ENCODE measurements at regions not wholly inside any gene's neighbourhood (a gene's known extent, or its start where the extent isn't known, plus 50 kb on each side); places are given as distances from the start of the nearest gene placed in this dataset.

DNA sequence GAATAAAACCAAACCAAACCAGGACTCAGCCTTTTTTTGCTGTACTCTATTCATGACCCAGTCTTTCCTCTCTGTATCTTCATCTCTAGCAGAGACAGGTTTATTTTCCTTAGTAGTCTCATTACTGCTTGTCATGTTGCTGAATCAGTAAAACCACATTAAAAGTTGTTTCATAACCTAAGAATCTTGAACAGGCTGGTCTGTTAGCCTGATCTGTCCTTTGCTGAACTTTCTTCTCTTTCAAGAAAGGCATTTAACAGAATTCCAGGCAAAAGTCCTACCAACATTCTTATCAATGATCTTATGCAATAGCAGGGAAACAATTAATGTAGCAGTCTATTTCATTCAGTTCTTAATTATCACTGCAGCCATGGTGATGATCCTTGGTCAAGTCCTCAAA, 197.7 kb downstream of the CASP12 start:
- Histone ChIP-seq H3K4me3 (no peak overlapping the region), H3K27ac (ENCODE audit: extremely low read depth, low read depth, low read length) (no peak overlapping the region), H4K20me1 (replicated peaks; ENCODE audit: control insufficient read depth, insufficient read depth, low read length) (no peaks in the 10 kb centered on the region), H2AFZ (ENCODE audit: low read depth, low read length) (no peak overlapping the region), H3K79me2 (ENCODE audit: control insufficient read depth, insufficient read depth, low read length) (no peaks in the 10 kb centered on the region), H3K4me1 (replicated peaks in 1 of 2; ENCODE audit: control insufficient read depth in 2 of 2, insufficient read depth in 2 of 2, low read length in 2 of 2) (no peaks in the 10 kb centered on the region), H3K9ac (ENCODE audit: insufficient read depth in 1 of 2, low read depth in 2 of 2, low read length in 2 of 2) (no peak overlapping the region), H3K9me3 (replicated peaks; ENCODE audit: control insufficient read depth, insufficient read depth, low read depth, low read length) (no peaks in the 10 kb centered on the region; the same call in 1 of the 2 replicates), H3K9me1 (ENCODE audit: control insufficient read depth, insufficient read depth, low read length) (no peaks in the 10 kb centered on the region), H3K27me3 (ENCODE audit: control insufficient read depth in 2 of 2, insufficient read depth in 2 of 2, low read length in 2 of 2) (no peaks in the 10 kb centered on the region), H3K36me3 (ENCODE audit: control insufficient read depth, insufficient read depth, low read length) (no peaks in the 10 kb centered on the region), H3K4me2 (ENCODE audit: insufficient read depth, low read length) (no peak overlapping the region)
- DNase-seq (ENCODE audit: extremely low read depth in 1 of 4, low spot score in 3 of 4) (no peak), ATAC-seq (no peak), FAIRE-seq (no peak)
- no TSS peak for BruUV-seq (replicated peaks)
- ChIA-PET POLR2A (no interaction called here), CTCF (ENCODE audit: low intra/inter-chr PET ratio) (no interaction called here)
- intact Hi-C loops (cut with micrococcal nuclease): no loop called here
- in situ Hi-C loops (cut with MboI): no loop called here
- TF ChIP-seq SAFB2 (IDR thresholded peaks at IDR 0.05; ENCODE audit: borderline replicate concordance, low read depth, low read length, severe bottlenecking) (no peak), HNRNPUL1 (IDR thresholded peaks at IDR 0.05; ENCODE audit: low read length) (no peak), HNRNPL (IDR thresholded peaks at IDR 0.05; ENCODE audit: low read depth, low read length) (no peak), POLR3A (IDR thresholded peaks at IDR 0.05; ENCODE audit: borderline replicate concordance, extremely low read depth, insufficient read depth, insufficient read length) (no peak)
- TF ChIP-seq, protein P1, sequence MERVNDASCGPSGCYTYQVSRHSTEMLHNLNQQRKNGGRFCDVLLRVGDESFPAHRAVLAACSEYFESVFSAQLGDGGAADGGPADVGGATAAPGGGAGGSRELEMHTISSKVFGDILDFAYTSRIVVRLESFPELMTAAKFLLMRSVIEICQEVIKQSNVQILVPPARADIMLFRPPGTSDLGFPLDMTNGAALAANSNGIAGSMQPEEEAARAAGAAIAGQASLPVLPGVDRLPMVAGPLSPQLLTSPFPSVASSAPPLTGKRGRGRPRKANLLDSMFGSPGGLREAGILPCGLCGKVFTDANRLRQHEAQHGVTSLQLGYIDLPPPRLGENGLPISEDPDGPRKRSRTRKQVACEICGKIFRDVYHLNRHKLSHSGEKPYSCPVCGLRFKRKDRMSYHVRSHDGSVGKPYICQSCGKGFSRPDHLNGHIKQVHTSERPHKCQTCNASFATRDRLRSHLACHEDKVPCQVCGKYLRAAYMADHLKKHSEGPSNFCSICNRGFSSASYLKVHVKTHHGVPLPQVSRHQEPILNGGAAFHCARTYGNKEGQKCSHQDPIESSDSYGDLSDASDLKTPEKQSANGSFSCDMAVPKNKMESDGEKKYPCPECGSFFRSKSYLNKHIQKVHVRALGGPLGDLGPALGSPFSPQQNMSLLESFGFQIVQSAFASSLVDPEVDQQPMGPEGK (CRISPR knock-in tag; IDR thresholded peaks at IDR 0.05; ENCODE audit: borderline replicate concordance): no peak
- TF ChIP-seq, protein P2, sequence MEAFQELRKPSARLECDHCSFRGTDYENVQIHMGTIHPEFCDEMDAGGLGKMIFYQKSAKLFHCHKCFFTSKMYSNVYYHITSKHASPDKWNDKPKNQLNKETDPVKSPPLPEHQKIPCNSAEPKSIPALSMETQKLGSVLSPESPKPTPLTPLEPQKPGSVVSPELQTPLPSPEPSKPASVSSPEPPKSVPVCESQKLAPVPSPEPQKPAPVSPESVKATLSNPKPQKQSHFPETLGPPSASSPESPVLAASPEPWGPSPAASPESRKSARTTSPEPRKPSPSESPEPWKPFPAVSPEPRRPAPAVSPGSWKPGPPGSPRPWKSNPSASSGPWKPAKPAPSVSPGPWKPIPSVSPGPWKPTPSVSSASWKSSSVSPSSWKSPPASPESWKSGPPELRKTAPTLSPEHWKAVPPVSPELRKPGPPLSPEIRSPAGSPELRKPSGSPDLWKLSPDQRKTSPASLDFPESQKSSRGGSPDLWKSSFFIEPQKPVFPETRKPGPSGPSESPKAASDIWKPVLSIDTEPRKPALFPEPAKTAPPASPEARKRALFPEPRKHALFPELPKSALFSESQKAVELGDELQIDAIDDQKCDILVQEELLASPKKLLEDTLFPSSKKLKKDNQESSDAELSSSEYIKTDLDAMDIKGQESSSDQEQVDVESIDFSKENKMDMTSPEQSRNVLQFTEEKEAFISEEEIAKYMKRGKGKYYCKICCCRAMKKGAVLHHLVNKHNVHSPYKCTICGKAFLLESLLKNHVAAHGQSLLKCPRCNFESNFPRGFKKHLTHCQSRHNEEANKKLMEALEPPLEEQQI (IDR thresholded peaks at IDR 0.05): no peak
- TF ChIP-seq, protein P3, sequence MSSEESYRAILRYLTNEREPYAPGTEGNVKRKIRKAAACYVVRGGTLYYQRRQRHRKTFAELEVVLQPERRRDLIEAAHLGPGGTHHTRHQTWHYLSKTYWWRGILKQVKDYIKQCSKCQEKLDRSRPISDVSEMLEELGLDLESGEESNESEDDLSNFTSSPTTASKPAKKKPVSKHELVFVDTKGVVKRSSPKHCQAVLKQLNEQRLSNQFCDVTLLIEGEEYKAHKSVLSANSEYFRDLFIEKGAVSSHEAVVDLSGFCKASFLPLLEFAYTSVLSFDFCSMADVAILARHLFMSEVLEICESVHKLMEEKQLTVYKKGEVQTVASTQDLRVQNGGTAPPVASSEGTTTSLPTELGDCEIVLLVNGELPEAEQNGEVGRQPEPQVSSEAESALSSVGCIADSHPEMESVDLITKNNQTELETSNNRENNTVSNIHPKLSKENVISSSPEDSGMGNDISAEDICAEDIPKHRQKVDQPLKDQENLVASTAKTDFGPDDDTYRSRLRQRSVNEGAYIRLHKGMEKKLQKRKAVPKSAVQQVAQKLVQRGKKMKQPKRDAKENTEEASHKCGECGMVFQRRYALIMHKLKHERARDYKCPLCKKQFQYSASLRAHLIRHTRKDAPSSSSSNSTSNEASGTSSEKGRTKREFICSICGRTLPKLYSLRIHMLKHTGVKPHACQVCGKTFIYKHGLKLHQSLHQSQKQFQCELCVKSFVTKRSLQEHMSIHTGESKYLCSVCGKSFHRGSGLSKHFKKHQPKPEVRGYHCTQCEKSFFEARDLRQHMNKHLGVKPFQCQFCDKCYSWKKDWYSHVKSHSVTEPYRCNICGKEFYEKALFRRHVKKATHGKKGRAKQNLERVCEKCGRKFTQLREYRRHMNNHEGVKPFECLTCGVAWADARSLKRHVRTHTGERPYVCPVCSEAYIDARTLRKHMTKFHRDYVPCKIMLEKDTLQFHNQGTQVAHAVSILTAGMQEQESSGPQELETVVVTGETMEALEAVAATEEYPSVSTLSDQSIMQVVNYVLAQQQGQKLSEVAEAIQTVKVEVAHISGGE (CRISPR knock-in tag; IDR thresholded peaks at IDR 0.05): no peak
- TF ChIP-seq, protein P4, sequence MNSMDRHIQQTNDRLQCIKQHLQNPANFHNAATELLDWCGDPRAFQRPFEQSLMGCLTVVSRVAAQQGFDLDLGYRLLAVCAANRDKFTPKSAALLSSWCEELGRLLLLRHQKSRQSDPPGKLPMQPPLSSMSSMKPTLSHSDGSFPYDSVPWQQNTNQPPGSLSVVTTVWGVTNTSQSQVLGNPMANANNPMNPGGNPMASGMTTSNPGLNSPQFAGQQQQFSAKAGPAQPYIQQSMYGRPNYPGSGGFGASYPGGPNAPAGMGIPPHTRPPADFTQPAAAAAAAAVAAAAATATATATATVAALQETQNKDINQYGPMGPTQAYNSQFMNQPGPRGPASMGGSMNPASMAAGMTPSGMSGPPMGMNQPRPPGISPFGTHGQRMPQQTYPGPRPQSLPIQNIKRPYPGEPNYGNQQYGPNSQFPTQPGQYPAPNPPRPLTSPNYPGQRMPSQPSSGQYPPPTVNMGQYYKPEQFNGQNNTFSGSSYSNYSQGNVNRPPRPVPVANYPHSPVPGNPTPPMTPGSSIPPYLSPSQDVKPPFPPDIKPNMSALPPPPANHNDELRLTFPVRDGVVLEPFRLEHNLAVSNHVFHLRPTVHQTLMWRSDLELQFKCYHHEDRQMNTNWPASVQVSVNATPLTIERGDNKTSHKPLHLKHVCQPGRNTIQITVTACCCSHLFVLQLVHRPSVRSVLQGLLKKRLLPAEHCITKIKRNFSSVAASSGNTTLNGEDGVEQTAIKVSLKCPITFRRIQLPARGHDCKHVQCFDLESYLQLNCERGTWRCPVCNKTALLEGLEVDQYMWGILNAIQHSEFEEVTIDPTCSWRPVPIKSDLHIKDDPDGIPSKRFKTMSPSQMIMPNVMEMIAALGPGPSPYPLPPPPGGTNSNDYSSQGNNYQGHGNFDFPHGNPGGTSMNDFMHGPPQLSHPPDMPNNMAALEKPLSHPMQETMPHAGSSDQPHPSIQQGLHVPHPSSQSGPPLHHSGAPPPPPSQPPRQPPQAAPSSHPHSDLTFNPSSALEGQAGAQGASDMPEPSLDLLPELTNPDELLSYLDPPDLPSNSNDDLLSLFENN (IDR thresholded peaks at IDR 0.05; ENCODE audit: low read depth in 2 of 2, low read length in 2 of 2): no peak
- TF ChIP-seq, protein P5, sequence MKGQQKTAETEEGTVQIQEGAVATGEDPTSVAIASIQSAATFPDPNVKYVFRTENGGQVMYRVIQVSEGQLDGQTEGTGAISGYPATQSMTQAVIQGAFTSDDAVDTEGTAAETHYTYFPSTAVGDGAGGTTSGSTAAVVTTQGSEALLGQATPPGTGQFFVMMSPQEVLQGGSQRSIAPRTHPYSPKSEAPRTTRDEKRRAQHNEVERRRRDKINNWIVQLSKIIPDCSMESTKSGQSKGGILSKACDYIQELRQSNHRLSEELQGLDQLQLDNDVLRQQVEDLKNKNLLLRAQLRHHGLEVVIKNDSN (CRISPR knock-in tag; IDR thresholded peaks at IDR 0.05): no peak

Data from K562 (cell line).